SK-N-SH treated with all-trans-retinoic acid at 6 μM for 48 hours (cell line): ENCODE measurements at regions not wholly inside any gene's neighbourhood (a gene's known extent, or its start where the extent isn't known, plus 50 kb on each side); places are given as distances from the start of the nearest gene placed in this dataset.

ENCODE experiments used
- ARNTL ChIP-seq: fragments of 450-650 bp; formaldehyde crosslinking; IDR thresholded peaks from 2 replicates; pipeline ENCODE4 v1.5.0; 2020; ENCODE audit warnings: low read depth, mild to moderate bottlenecking, moderate library complexity, borderline replicate concordance
- CREB5 ChIP-seq: fragments of 250-450 bp; sonication (Bioruptor Pico); IDR thresholded peaks from 2 replicates; pipeline ENCODE4 v1.5.1; 2020; ENCODE audit warnings: low read depth, mild to moderate bottlenecking, moderate library complexity
- CSDC2 ChIP-seq: fragments of 250-450 bp; sonication (Bioruptor Pico); IDR thresholded peaks from 2 replicates; pipeline ENCODE4 v1.5.0; 2020; ENCODE audit warnings: mild to moderate bottlenecking, moderate library complexity
- ISL1 ChIP-seq: fragments of 250-450 bp; sonication (Bioruptor Pico); IDR thresholded peaks from 2 replicates; pipeline ENCODE4 v2.1.2; 2022; ENCODE audit warnings: mild to moderate bottlenecking, moderate library complexity
- OSR1 ChIP-seq: fragments of 250-450 bp; sonication (Bioruptor Pico); IDR thresholded peaks from 2 replicates; pipeline ENCODE4 v1.8.0; 2022; ENCODE audit warnings: moderate library complexity, mild to moderate bottlenecking, inconsistent platforms
- PATZ1 ChIP-seq: fragments of 250-450 bp; sonication (Bioruptor Pico); IDR thresholded peaks from 2 replicates; pipeline ENCODE4 v1.8.0; 2020; ENCODE audit warnings: mild to moderate bottlenecking, moderate library complexity, borderline replicate concordance
- RARB ChIP-seq: fragments of 250-450 bp; sonication (Bioruptor Pico); IDR thresholded peaks from 2 replicates; pipeline ENCODE4 v1.8.0; 2021; ENCODE audit warnings: mild to moderate bottlenecking, moderate library complexity
- SNAI2 ChIP-seq: fragments of 250-450 bp; sonication (Bioruptor Pico); IDR thresholded peaks from 2 replicates; pipeline ENCODE4 v1.5.0; 2020; ENCODE audit warnings: mild to moderate bottlenecking, moderate library complexity
- TCF4 ChIP-seq: fragments of 250-450 bp; sonication (Bioruptor Pico); IDR thresholded peaks from 2 replicates; pipeline ENCODE4 v1.8.0; 2021; ENCODE audit warnings: mild to moderate bottlenecking, moderate library complexity, borderline replicate concordance
- TOX ChIP-seq: fragments of 250-450 bp; sonication (Bioruptor Pico); IDR thresholded peaks from 2 replicates; pipeline ENCODE4 v1.8.0; 2021; ENCODE audit warnings: mild to moderate bottlenecking, moderate library complexity, borderline replicate concordance
- ZFP30 ChIP-seq: fragments of 450-650 bp; formaldehyde crosslinking; IDR thresholded peaks from 2 replicates; pipeline ENCODE4 v1.5.0; 2022; ENCODE audit warnings: mild to moderate bottlenecking, moderate library complexity
- ZNF70 ChIP-seq: fragments of 450-650 bp; formaldehyde crosslinking; IDR thresholded peaks from 2 replicates; pipeline ENCODE4 v1.5.0; 2020; ENCODE audit warnings: mild to moderate bottlenecking, moderate library complexity
- ZNF8 ChIP-seq: fragments of 450-650 bp; formaldehyde crosslinking; IDR thresholded peaks from 2 replicates; pipeline ENCODE4 v1.5.0; 2020; ENCODE audit warnings: mild to moderate bottlenecking, moderate library complexity

- TF ChIP-seq PATZ1 (CRISPR knock-in tag) (no peak), ZNF8 (CRISPR knock-in tag) (no peak), ARNTL (no peak), ZNF70 (CRISPR knock-in tag) (no peak), RARB (CRISPR knock-in tag) (no peak), SNAI2 (CRISPR knock-in tag) (no peak), CREB5 (CRISPR knock-in tag) (no peak), CSDC2 (CRISPR knock-in tag) (no peak), TCF4 (CRISPR knock-in tag) (no peak), ISL1 (CRISPR knock-in tag) (no peak), ZFP30 (no peak), TOX (CRISPR knock-in tag) (no peak), OSR1 (CRISPR knock-in tag) (no peak)
Measured at GRCh38 chr1:81323862-81324261, 476.9 kb upstream of the ADGRL2 start.
